ENCODE measurements at regions not wholly inside any gene's neighbourhood (a gene's known extent, or its start where the extent isn't known, plus 50 kb on each side); places are given as distances from the start of the nearest gene placed in this dataset.

GRCh38 chr2:19505199-19506136, 147.0 kb upstream of the OSR1 start:
- Histone ChIP-seq H3K79me2 (ENCODE audit: insufficient read depth) (no peaks in the 10 kb centered on the region), H3K9me2 (ENCODE audit: insufficient read depth) (no peaks in the 10 kb centered on the region), H3K36me3 (ENCODE audit: low read depth) (no peaks in the 10 kb centered on the region), H3K27ac (no peak overlapping the region), H3K9me3 (ENCODE audit: low read depth) (no peaks in the 10 kb centered on the region), H3K4me2 (ENCODE audit: unreplicated experiment) (no peak overlapping the region), H3K4me1 (ENCODE audit: insufficient read depth) (no peaks in the 10 kb centered on the region), H3K27me3 (replicated peaks; ENCODE audit: insufficient read depth) (0 out of 2 replicates have a peak, but pooled peaks cover 11% of the 10 kb centered on the region), H3K4me3 (no peak overlapping the region), H4K20me1 (ENCODE audit: insufficient read depth) (no peaks in the 10 kb centered on the region), H3K9ac (no peak overlapping the region), H2AFZ (no peak overlapping the region), H3F3A (ENCODE audit: insufficient read depth) (no peaks in the 10 kb centered on the region)
- DNase-seq = no peak
- whole genome bisulfite sequencing, 2 experiments (ENCODE audit: low coverage in 1 of 2, low lambda C conversion rate in 2 of 2, missing lambda C conversion rate in 2 of 2) = 43 to 44% methylated on average over 5 of the region's 5 CpGs
- TF ChIP-seq EZH2 (IDR thresholded peaks at IDR 0.05; ENCODE audit: insufficient read depth, poor library complexity, severe bottlenecking) = no peak
- TF ChIP-seq EZH2phosphoT487 (IDR thresholded peaks at IDR 0.05; ENCODE audit: insufficient read depth, low read depth) = no peak
- in situ Hi-C loops (cut with MboI) = no loop called here

- no peaks in the 10 kb centered on the region for H4K20me1 ChIP-seq (ENCODE audit: insufficient read depth)
- no peaks in the 10 kb centered on the region for H3F3A ChIP-seq (ENCODE audit: insufficient read depth)
- H3K9me2 ChIP-seq (ENCODE audit: insufficient read depth) = no peaks in the 10 kb centered on the region
- H3K27me3 ChIP-seq (replicated peaks; ENCODE audit: insufficient read depth) = 0 out of 2 replicates have a peak, but pooled peaks cover 11% of the 10 kb centered on the region
- WGBS, 2 experiments (ENCODE audit: low coverage in 1 of 2, low lambda C conversion rate in 2 of 2, missing lambda C conversion rate in 2 of 2) = 58 to 60% methylated on average over 5 of the region's 5 CpGs
- no peaks in the 10 kb centered on the region for H3K36me3 ChIP-seq (ENCODE audit: low read depth)
- no peaks in the 10 kb centered on the region for H3K79me2 ChIP-seq (ENCODE audit: insufficient read depth)
- H3K4me1 ChIP-seq (ENCODE audit: insufficient read depth) = no peaks in the 10 kb centered on the region
- TF ChIP-seq EZH2phosphoT487 (IDR thresholded peaks at IDR 0.05; ENCODE audit: insufficient read depth, low read depth) (no peak), EZH2 (IDR thresholded peaks at IDR 0.05; ENCODE audit: insufficient read depth, poor library complexity, severe bottlenecking) (no peak)
- no peak for DNase-seq
- in situ Hi-C loops (cut with MboI) = no loop called here
- H2AFZ ChIP-seq = no peak overlapping the region
- no peak overlapping the region for H3K4me2 ChIP-seq (ENCODE audit: unreplicated experiment)
- H3K9me3 ChIP-seq (ENCODE audit: low read depth) = no peaks in the 10 kb centered on the region
- no peak overlapping the region for H3K27ac ChIP-seq
- no peak overlapping the region for H3K4me3 ChIP-seq
- no peak overlapping the region for H3K9ac ChIP-seq
Observed at GRCh38 chr2:19504400-19505198, 146.2 kb upstream of the OSR1 start.

- no peak for DNase-seq
- TF ChIP-seq EZH2 (IDR thresholded peaks at IDR 0.05; ENCODE audit: insufficient read depth, poor library complexity, severe bottlenecking) (no peak), EZH2phosphoT487 (IDR thresholded peaks at IDR 0.05; ENCODE audit: insufficient read depth, low read depth) (no peak)
- Histone ChIP-seq H3K27me3 (replicated peaks; ENCODE audit: insufficient read depth) (0 out of 2 replicates have a peak, but pooled peaks cover 6% of the 10 kb centered on the region), H3K9me2 (ENCODE audit: insufficient read depth) (no peaks in the 10 kb centered on the region), H3K9me3 (ENCODE audit: low read depth) (no peaks in the 10 kb centered on the region), H2AFZ (no peak overlapping the region), H3K4me3 (no peak overlapping the region), H3K36me3 (ENCODE audit: low read depth) (no peaks in the 10 kb centered on the region), H3K27ac (no peak overlapping the region), H3K9ac (no peak overlapping the region), H4K20me1 (ENCODE audit: insufficient read depth) (no peaks in the 10 kb centered on the region), H3F3A (ENCODE audit: insufficient read depth) (no peaks in the 10 kb centered on the region), H3K4me2 (ENCODE audit: unreplicated experiment) (no peak overlapping the region), H3K4me1 (ENCODE audit: insufficient read depth) (no peaks in the 10 kb centered on the region), H3K79me2 (ENCODE audit: insufficient read depth) (no peaks in the 10 kb centered on the region)
- in situ Hi-C loops (cut with MboI) = no loop called here
- WGBS, 2 experiments (ENCODE audit: low coverage in 1 of 2, low lambda C conversion rate in 2 of 2, missing lambda C conversion rate in 2 of 2) = 71 to 87% methylated on average over 3 of the region's 3 CpGs
Observed at GRCh38 chr2:19503915-19504314, 145.5 kb upstream of the OSR1 start.

- no peak overlapping the region for H3K27ac ChIP-seq
- no peak overlapping the region for H3K9ac ChIP-seq
- no peaks in the 10 kb centered on the region for H3K4me1 ChIP-seq (ENCODE audit: insufficient read depth)
- TF ChIP-seq EZH2phosphoT487 (IDR thresholded peaks at IDR 0.05; ENCODE audit: insufficient read depth, low read depth) = no peak
- no peak for TF ChIP-seq EZH2 (IDR thresholded peaks at IDR 0.05; ENCODE audit: insufficient read depth, poor library complexity, severe bottlenecking)
- WGBS, 2 experiments (ENCODE audit: low coverage in 1 of 2, low lambda C conversion rate in 2 of 2, missing lambda C conversion rate in 2 of 2) = 80 to 85% methylated on average over 4 of the region's 4 CpGs
- H3K36me3 ChIP-seq (ENCODE audit: low read depth) = no peaks in the 10 kb centered on the region
- H3F3A ChIP-seq (ENCODE audit: insufficient read depth) = no peaks in the 10 kb centered on the region
- in situ Hi-C loops (cut with MboI) = no loop called here
- H4K20me1 ChIP-seq (ENCODE audit: insufficient read depth) = no peaks in the 10 kb centered on the region
- H2AFZ ChIP-seq = no peak overlapping the region
- no peaks in the 10 kb centered on the region for H3K79me2 ChIP-seq (ENCODE audit: insufficient read depth)
- no peaks in the 10 kb centered on the region for H3K9me2 ChIP-seq (ENCODE audit: insufficient read depth)
- no peak overlapping the region for H3K4me3 ChIP-seq
- no peaks in the 10 kb centered on the region for H3K9me3 ChIP-seq (ENCODE audit: low read depth)
- H3K4me2 ChIP-seq (ENCODE audit: unreplicated experiment) = no peak overlapping the region
- no peak for DNase-seq
- H3K27me3 ChIP-seq (replicated peaks; ENCODE audit: insufficient read depth) = 0 out of 2 replicates have a peak, but pooled peaks cover under 1% of the 10 kb centered on the region
Observed at GRCh38 chr2:19503406-19503805, 145.0 kb upstream of the OSR1 start.
